CD4-positive, alpha-beta T cell (primary cell): ENCODE measurements at regions not wholly inside any gene's neighbourhood (a gene's known extent, or its start where the extent isn't known, plus 50 kb on each side); places are given as distances from the start of the nearest gene placed in this dataset.

Experiments used
- ATAC-seq: fragments of 200-7000 bp; cut with Tn5 transposase; one replicate; pipeline ENCODE4 v1.10.0; 2022; ENCODE audit warnings: mild to moderate bottlenecking; ENCODE audit not compliant: poor library complexity
- CTCF ChIA-PET: fragments of 350-600 bp; sonication (Branson Sonifier 250); formaldehyde crosslinking; loops from one replicate; lab custom pipeline; 2021; ENCODE audit warnings: antibody characterized with exemption, inconsistent platforms; lab: Charles Lee
- POLR2A ChIA-PET: fragments of 350-600 bp; sonication (Branson Sonifier 250); formaldehyde crosslinking; loops from one replicate; lab custom pipeline; 2021; ENCODE audit warnings: antibody characterized with exemption, inconsistent platforms; lab: Charles Lee
- DNase-seq, 14 experiments: peaks; one replicate each; pipeline ENCODE4 v3.0.0-alpha.2; 2013 to 2020; ENCODE audit warnings: mixed read lengths in 2 of 14
- H3K27ac ChIP-seq, 2 donors: one replicate each; pipeline versions ENCODE4 v1.5.1 to v1.7.0; 2013; ENCODE audit warnings: low read length in 2 of 2, low read depth in 1 of 2, mild to moderate bottlenecking in 1 of 2
- H3K27me3 ChIP-seq, 2 experiments: 1 replicate in 1 of 2; 2 replicates in 1 of 2; pipeline versions ENCODE4 v1.6.1 to v1.7.0; 2013; ENCODE audit warnings: low read length in 2 of 2, control low read depth in 1 of 2, mild to moderate bottlenecking in 1 of 2, moderate library complexity in 1 of 2; ENCODE audit not compliant: insufficient read depth in 2 of 2, control insufficient read depth in 1 of 2
- H3K36me3 ChIP-seq: one replicate; pipeline ENCODE4 v1.6.1; 2013; ENCODE audit warnings: low read length, control low read depth; ENCODE audit not compliant: insufficient read depth
- H3K4me1 ChIP-seq: one replicate; pipeline ENCODE4 v1.6.1; 2013; ENCODE audit warnings: low read length, control low read depth; ENCODE audit not compliant: insufficient read depth
- H3K4me3 ChIP-seq: one replicate; pipeline ENCODE4 v1.5.1; 2013; ENCODE audit warnings: mild to moderate bottlenecking, low read length, moderate library complexity
- H3K9me3 ChIP-seq, 2 experiments: 1 replicate in 1 of 2; 2 replicates in 1 of 2; pipeline versions ENCODE4 v1.6.1 to v1.7.0; 2013; ENCODE audit warnings: low read length in 2 of 2, mild to moderate bottlenecking in 2 of 2, control low read depth in 1 of 2, moderate library complexity in 1 of 2; ENCODE audit not compliant: control insufficient read depth in 1 of 2, insufficient read depth in 1 of 2
- H3K27ac Mint-ChIP-seq: one replicate; pipeline ENCODE4 v1.8.0; 2020; ENCODE audit warnings: mixed read lengths
- H3K27me3 Mint-ChIP-seq: one replicate; pipeline ENCODE4 v1.8.0; 2021; ENCODE audit warnings: mixed read lengths
- H3K36me3 Mint-ChIP-seq: one replicate; pipeline ENCODE4 v1.8.0; 2021; ENCODE audit warnings: low read depth, mixed read lengths
- H3K4me1 Mint-ChIP-seq: one replicate; pipeline ENCODE4 v1.8.0; 2021; ENCODE audit warnings: low read depth, mixed read lengths
- H3K4me3 Mint-ChIP-seq: one replicate; pipeline ENCODE4 v1.8.0; 2020; ENCODE audit warnings: mild to moderate bottlenecking, mixed read lengths
- H3K9me3 Mint-ChIP-seq: one replicate; pipeline ENCODE4 v1.8.0; 2020; ENCODE audit warnings: mixed read lengths
- CTCF ChIP-seq: fragments of 200-600 bp; IDR thresholded peaks from one replicate; pipeline ENCODE4 v1.8.0; 2022; ENCODE audit warnings: antibody characterized with exemption, mild to moderate bottlenecking
- intact Hi-C, 2 experiments: fragments of 100-400 bp; cut with DNase I in 1 of 2; cut with micrococcal nuclease in 1 of 2; formaldehyde crosslinking; loops; one replicate each; pipeline versions ENCODE4 v1.15.1 to v1.9.0; 2023 to 2025; cut with DNase I, micrococcal nuclease

- H3K27me3 ChIP-seq: no peaks in the 10 kb centered on the region
- Mint-ChIP-seq H3K4me3 (no peak overlapping the region), H3K9me3 (peaks cover 9% of the 10 kb centered on the region), H3K4me1 (no peaks in the 10 kb centered on the region), H3K36me3 (no peaks in the 10 kb centered on the region), H3K27me3 (no peaks in the 10 kb centered on the region), H3K27ac (no peak overlapping the region)
- no peaks in the 10 kb centered on the region for H3K36me3 ChIP-seq
- CTCF ChIA-PET: no interaction called here
- ATAC-seq (no peak), DNase-seq (no peak)
- POLR2A ChIA-PET: no interaction called here
- no peaks in the 10 kb centered on the region for H3K9me3 ChIP-seq
- H3K27ac ChIP-seq: no peak overlapping the region
- TF ChIP-seq CTCF: no peak
- no peak overlapping the region for H3K4me3 ChIP-seq
- intact Hi-C loops: no loop called here
- H3K4me1 ChIP-seq: no peaks in the 10 kb centered on the region
Observed at GRCh38 chr2:122885436-122885835, 1130.0 kb downstream of the TSN start.

- H3K4me3 ChIP-seq: no peak overlapping the region
- ChIA-PET CTCF (no interaction called here), POLR2A (no interaction called here)
- TF ChIP-seq CTCF: no peak
- Mint-ChIP-seq H3K36me3 (no peaks in the 10 kb centered on the region), H3K27me3 (no peaks in the 10 kb centered on the region), H3K9me3 (peaks cover 8% of the 10 kb centered on the region), H3K27ac (no peak overlapping the region), H3K4me3 (no peak overlapping the region), H3K4me1 (no peaks in the 10 kb centered on the region)
- intact Hi-C loops: no loop called here
- ATAC-seq (no peak), DNase-seq (no peak)
- no peaks in the 10 kb centered on the region for H3K36me3 ChIP-seq
- no peak overlapping the region for H3K27ac ChIP-seq
- H3K4me1 ChIP-seq: no peaks in the 10 kb centered on the region
- H3K9me3 ChIP-seq: no peaks in the 10 kb centered on the region
- H3K27me3 ChIP-seq: no peaks in the 10 kb centered on the region
Observed at GRCh38 chr2:122886479-122887145, 1131.2 kb downstream of the TSN start.

- POLR2A ChIA-PET: no interaction called here
- H3K36me3 ChIP-seq: no peaks in the 10 kb centered on the region
- peaks cover 0 to 4% of the 10 kb centered on the region in 2 experiments for H3K9me3 ChIP-seq
- H3K4me3 ChIP-seq: no peak overlapping the region
- no peak for TF ChIP-seq CTCF
- intact Hi-C loops: no loop called here
- ATAC-seq (no peak), DNase-seq (no peak)
- Mint-ChIP-seq H3K4me3 (no peak overlapping the region), H3K36me3 (no peaks in the 10 kb centered on the region), H3K27me3 (no peaks in the 10 kb centered on the region), H3K9me3 (peaks cover 5% of the 10 kb centered on the region), H3K4me1 (no peaks in the 10 kb centered on the region), H3K27ac (no peak overlapping the region)
- no peaks in the 10 kb centered on the region for H3K4me1 ChIP-seq
- H3K27me3 ChIP-seq: no peaks in the 10 kb centered on the region
- CTCF ChIA-PET: no interaction called here
- H3K27ac ChIP-seq: no peak overlapping the region
Observed at GRCh38 chr2:122899614-122900013, 1125.5 kb upstream of the CNTNAP5 start.
